Gastroesophageal sphincter (tissue), 4 donors: ENCODE measurements at regions not wholly inside any gene's neighbourhood (a gene's known extent, or its start where the extent isn't known, plus 50 kb on each side); places are given as distances from the start of the nearest gene placed in this dataset.

Experiments used
- ATAC-seq: fragments of 150-250 bp; one replicate; pipeline ENCODE4 v1.9.1; 2016; ENCODE audit warnings: mild to moderate bottlenecking, moderate library complexity
- H3K27ac ChIP-seq, 4 donors: fragments of 200-600 bp; sonication (generic) in 3 of 4; 1 replicate in 3 of 4; 2 replicates in 1 of 4; pipeline ENCODE4 v1.5.1; 2016 to 2019
- H3K27me3 ChIP-seq: fragments of 200-600 bp; sonication (generic); one replicate; pipeline ENCODE4 v1.5.1; 2019
- H3K36me3 ChIP-seq, 2 donors: fragments of 200-600 bp; sonication (generic); one replicate each; pipeline ENCODE4 v1.5.1; 2019; ENCODE audit warnings: control low read depth in 1 of 2
- H3K4me1 ChIP-seq, 3 donors: fragments of 200-600 bp; sonication (generic); 1 replicate in 2 of 3; 2 replicates in 1 of 3; pipeline ENCODE4 v1.5.1; 2016 to 2019; ENCODE audit warnings: control low read depth in 2 of 3
- H3K4me3 ChIP-seq, 2 donors: fragments of 200-600 bp; sonication (generic); one replicate each; pipeline ENCODE4 v1.5.1; 2019; ENCODE audit warnings: mild to moderate bottlenecking in 1 of 2, moderate library complexity in 1 of 2
- H3K9me3 ChIP-seq, 3 donors: fragments of 200-600 bp; sonication (generic); one replicate each; pipeline ENCODE4 v1.5.1; 2017 to 2019; ENCODE audit warnings: control low read depth in 2 of 3
- CTCF ChIP-seq, 4 experiments: fragments of 200-600 bp in 2 of 4; fragments of 450-650 bp in 2 of 4; sonication (generic) in 1 of 4; IDR thresholded peaks; one replicate each; pipeline ENCODE4 v1.5.1; 2017 to 2019; ENCODE audit warnings: antibody characterized with exemption in 4 of 4, mild to moderate bottlenecking in 2 of 4, moderate library complexity in 2 of 4
- EP300 ChIP-seq: sonication (generic); formaldehyde crosslinking; IDR thresholded peaks from one replicate; pipeline ENCODE4 v1.6.1; 2017; ENCODE audit warnings: antibody characterized with exemption, mild to moderate bottlenecking
- POLR2A ChIP-seq, 2 donors: fragments of 450-650 bp; IDR thresholded peaks; one replicate each; pipeline ENCODE4 v1.6.1; 2017; ENCODE audit warnings: antibody characterized with exemption in 2 of 2, mild to moderate bottlenecking in 2 of 2, moderate library complexity in 1 of 2
- POLR2AphosphoS5 ChIP-seq: sonication (generic); formaldehyde crosslinking; IDR thresholded peaks from one replicate; pipeline ENCODE4 v1.6.1; 2017; ENCODE audit warnings: antibody characterized with exemption
- WGBS, 2 donors: methylation state at CpG; one replicate each; pipeline ENCODE4 v1.1.5; 2018; ENCODE audit warnings: low coverage in 1 of 2; 5-methylcytosine and 5-hydroxymethylcytosine counted together

- TF ChIP-seq POLR2A (IDR thresholded peaks at IDR 0.05) (no peak), EP300 (no peak)
- no peak overlapping the region for H3K4me3 ChIP-seq
- H3K4me1 ChIP-seq = no peaks in the 10 kb centered on the region
- peaks cover 94% of the 10 kb centered on the region for H3K27me3 ChIP-seq
- 40 to 51% methylated on average over 1 to 8 of the region's 10 CpGs for WGBS, 2 donors
- no peak for ATAC-seq
- no peaks in the 10 kb centered on the region for H3K9me3 ChIP-seq
- no peaks in the 10 kb centered on the region for H3K36me3 ChIP-seq
- H3K27ac ChIP-seq = no peak overlapping the region
These were observed 356.9 kb downstream of the C16orf95 start for GRCh38 chr16:86960266-86960665.

- WGBS, 2 donors = 9 to 44% methylated on average over 5 to 6 of the region's 17 CpGs
- no peaks in the 10 kb centered on the region for H3K9me3 ChIP-seq
- H3K27ac ChIP-seq = no peak overlapping the region
- H3K4me3 ChIP-seq = no peak overlapping the region
- no peak for ATAC-seq
- peaks cover 85% of the 10 kb centered on the region for H3K27me3 ChIP-seq
- TF ChIP-seq CTCF (IDR thresholded peaks at IDR 0.05) (no peak), EP300 (no peak), POLR2AphosphoS5 (no peak), POLR2A (IDR thresholded peaks at IDR 0.05) (no peak)
- no peaks in the 10 kb centered on the region for H3K4me1 ChIP-seq
- no peaks in the 10 kb centered on the region for H3K36me3 ChIP-seq
These were observed 356.0 kb downstream of the C16orf95 start for GRCh38 chr16:86961171-86961601.

- ATAC-seq = no peak
These were observed 354.9 kb downstream of the C16orf95 start for GRCh38 chr16:86962259-86962658.

GRCh38 chr16:86962913-86963312, 354.3 kb downstream of the C16orf95 start:
- no peak for ATAC-seq

More at GRCh38 chr16:86962259-86962658, 354.9 kb downstream of the C16orf95 start:
- H3K27ac ChIP-seq = no peak overlapping the region
- H3K36me3 ChIP-seq = no peaks in the 10 kb centered on the region
- no peaks in the 10 kb centered on the region for H3K4me1 ChIP-seq
- WGBS, 2 donors = 59% methylated on average over 6 of the region's 7 CpGs; no CpG with 5 or more reads in 1 of the 2 donors
- TF ChIP-seq POLR2AphosphoS5 (no peak), CTCF (IDR thresholded peaks at IDR 0.05) (no peak), POLR2A (IDR thresholded peaks at IDR 0.05) (no peak), EP300 (no peak)
- H3K4me3 ChIP-seq = no peak overlapping the region
- H3K27me3 ChIP-seq = peaks cover 74% of the 10 kb centered on the region
- H3K9me3 ChIP-seq = no peaks in the 10 kb centered on the region

More at GRCh38 chr16:86962913-86963312, 354.3 kb downstream of the C16orf95 start:
- Histone ChIP-seq H3K36me3 (no peaks in the 10 kb centered on the region), H3K4me3 (no peak overlapping the region), H3K4me1 (no peaks in the 10 kb centered on the region), H3K27ac (no peak overlapping the region), H3K27me3 (peaks cover 72% of the 10 kb centered on the region), H3K9me3 (no peaks in the 10 kb centered on the region)
- 49% methylated on average over 3 of the region's 11 CpGs; no CpG with 5 or more reads in 1 of the 2 donors for WGBS, 2 donors
- no peak for TF ChIP-seq CTCF (IDR thresholded peaks at IDR 0.05)
- TF ChIP-seq POLR2A (IDR thresholded peaks at IDR 0.05) = no peak
- TF ChIP-seq POLR2AphosphoS5 = no peak
- TF ChIP-seq EP300 = no peak
